Suppressor macrophage (primary cell): ENCODE measurements at regions not wholly inside any gene's neighbourhood (a gene's known extent, or its start where the extent isn't known, plus 50 kb on each side); places are given as distances from the start of the nearest gene placed in this dataset.
A peak's percentile ranks its signal among the peaks of the same experiment; 100 is the strongest.

Experiments
- DNase-seq, 4 experiments: peaks; one replicate each; pipeline ENCODE4 v3.0.0-alpha.2; 2020 to 2022

DNA sequence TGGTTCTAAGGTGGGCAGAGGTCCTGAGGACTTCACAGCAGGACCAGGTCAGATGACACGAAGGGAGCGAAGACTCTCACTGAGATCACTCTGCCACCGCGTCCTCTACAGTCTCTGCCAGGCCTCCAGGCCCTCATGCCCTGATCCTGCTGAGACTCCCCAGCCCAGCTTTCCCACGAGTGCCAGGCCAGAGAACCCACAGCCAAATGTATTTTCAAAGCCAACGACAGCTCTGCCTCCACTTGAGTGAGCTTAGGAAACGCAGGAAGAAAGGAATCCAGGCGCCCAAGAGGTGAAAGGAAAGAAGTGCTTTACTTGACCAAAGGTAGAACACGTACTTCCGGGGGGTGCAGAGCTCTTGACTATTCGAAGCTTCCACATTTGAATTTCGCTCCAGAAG is 275.0 kb downstream of the XXYLT1 start:
- no peak for DNase-seq

DNA sequence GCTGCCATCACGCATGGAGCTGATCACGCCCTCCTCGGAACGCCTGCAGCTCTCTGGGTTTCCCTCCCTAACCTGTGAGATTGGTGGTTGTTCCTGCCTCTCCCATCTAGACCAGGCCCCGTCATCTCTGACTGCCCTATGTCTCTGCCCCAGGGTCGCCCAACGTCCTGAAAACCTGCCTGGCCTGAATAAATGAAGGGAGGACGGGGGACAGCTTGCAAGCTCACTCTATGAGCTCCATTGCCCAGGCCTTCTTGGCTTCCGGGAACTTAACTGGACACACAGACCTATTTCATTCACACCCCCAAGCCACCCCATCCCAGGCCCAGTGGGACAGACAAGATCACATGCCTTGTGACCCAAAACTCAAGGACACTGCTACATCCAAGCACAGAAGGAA is 274.2 kb downstream of the XXYLT1 start:
- DNase-seq, result no peak

DNA sequence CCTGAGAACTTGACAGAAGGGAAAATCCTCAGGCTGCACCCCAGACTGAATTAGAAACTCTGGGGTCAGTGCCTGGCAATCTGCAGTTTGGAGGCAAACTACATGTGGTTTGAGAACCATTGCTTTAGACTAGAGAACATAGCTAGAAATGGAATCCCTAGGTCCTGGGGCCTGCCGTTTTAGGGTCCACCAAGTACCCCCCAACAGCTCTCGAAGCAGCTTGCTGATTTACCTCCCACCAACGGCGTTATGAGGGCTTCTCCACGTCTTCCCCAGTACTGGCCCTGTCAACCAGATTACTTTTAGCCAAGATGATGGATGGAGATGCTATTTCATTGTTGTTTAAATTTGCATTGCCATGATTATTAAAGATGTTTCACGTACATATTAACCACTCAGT is 272.5 kb downstream of the XXYLT1 start:
- DNase-seq, result no peak

DNA sequence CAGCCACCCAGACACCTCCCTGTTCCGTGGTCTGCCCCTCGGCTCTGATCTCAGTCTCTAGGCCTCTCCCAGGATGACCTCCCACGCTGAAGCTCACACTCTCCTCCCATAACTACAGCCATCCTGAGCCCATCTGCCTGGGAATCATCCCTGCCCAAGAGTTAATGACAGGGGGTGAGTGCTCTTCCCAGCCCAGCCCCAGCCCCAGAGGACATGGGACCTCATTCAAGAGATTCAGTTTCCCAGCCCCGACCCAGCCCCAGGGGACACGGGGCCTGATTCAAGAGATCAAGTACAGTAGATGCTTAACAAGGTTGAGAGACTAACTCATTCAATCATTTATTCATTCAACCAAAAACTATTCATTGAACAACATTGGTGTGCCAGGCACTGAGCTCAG is 272.0 kb downstream of the XXYLT1 start:
- no peak for DNase-seq

- DNase-seq, result no peak
Observed at GRCh38 chr3:194999491-194999890, 271.5 kb downstream of the XXYLT1 start.

- no peak for DNase-seq
Observed at GRCh38 chr3:195001261-195001660, 269.7 kb downstream of the XXYLT1 start.

- peak; percentile 21 to 57 (median 39) for DNase-seq
Observed at GRCh38 chr3:195001961-195002861, 268.7 kb downstream of the XXYLT1 start.

GRCh38 chr3:195003006-195003892 is 267.7 kb downstream of the XXYLT1 start:
- peak; percentile 73 to 90 (median 83) for DNase-seq

DNA sequence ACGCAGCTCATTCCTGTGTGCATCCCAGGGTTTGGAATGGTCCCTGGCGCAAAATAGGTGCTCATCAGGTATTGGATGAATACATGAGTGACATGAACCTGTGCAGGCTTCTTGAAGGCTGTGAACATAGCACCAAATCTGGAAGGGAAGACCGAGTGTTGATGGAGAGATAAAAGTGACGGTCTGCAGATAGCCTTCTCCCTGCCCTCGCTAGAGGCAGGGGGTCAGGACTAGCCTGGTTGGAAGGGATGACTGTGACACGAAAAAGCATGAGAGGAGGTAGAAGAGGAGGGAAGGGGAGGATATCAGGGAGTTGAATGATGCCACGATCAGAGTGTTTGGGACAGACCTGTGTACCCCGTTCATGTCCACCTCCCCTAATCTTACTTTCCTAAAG is 267.1 kb downstream of the XXYLT1 start:
- no peak for DNase-seq

DNA sequence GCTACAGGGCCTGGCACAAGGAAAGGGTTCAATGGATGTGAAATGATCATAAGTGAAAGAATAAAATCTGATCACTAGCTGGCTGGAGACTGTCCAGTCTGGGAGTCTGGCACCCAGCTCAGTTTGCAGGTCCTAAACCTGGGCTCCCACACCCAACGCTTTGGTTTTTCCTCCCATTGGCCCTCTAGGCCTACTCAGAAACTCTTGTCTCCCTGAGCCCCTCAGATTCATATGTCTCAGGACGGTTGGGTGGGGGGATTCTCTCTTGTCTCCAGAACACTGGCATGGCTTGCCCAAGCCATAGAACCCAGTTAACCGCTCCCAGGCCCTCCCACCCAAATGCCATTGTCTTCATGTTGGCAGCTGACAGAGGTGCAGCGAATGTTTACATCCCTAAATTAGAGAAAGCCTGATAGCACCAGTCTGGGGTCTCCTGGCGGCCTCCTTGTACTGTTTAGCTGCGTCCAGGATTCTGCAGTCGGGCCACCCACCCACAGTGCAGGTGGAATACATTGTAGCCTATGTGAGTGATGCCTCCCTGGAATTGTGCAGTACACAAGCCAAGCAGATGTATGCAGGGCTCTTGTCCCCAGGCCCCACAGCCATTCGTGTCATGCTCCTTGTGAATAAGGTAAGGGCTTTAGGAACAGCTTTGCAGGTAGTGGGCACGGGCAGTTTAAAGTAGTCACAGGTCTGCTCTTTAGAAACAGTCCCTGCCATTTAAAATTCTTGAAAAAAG is 266.3 kb downstream of the XXYLT1 start:
- DNase-seq, result no peak

DNA sequence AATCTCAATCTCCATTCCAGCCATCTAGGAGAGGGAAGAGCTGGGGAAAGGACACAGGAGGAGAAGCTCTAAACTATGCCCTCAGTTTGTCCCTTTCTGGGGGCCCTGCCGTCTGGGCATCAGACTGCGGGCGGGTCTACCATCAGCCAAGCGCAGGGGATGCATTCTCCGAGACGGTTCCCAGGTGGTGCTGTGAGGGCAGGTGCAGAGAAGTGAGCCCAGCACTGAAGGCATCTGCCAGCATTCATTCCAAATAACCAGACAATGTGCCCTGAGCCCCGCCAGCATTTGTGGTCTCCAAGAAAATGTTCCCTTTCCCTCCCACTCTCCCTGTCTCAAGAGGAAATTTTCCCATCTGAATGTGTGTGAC is 265.7 kb downstream of the XXYLT1 start:
- no peak for DNase-seq

DNA sequence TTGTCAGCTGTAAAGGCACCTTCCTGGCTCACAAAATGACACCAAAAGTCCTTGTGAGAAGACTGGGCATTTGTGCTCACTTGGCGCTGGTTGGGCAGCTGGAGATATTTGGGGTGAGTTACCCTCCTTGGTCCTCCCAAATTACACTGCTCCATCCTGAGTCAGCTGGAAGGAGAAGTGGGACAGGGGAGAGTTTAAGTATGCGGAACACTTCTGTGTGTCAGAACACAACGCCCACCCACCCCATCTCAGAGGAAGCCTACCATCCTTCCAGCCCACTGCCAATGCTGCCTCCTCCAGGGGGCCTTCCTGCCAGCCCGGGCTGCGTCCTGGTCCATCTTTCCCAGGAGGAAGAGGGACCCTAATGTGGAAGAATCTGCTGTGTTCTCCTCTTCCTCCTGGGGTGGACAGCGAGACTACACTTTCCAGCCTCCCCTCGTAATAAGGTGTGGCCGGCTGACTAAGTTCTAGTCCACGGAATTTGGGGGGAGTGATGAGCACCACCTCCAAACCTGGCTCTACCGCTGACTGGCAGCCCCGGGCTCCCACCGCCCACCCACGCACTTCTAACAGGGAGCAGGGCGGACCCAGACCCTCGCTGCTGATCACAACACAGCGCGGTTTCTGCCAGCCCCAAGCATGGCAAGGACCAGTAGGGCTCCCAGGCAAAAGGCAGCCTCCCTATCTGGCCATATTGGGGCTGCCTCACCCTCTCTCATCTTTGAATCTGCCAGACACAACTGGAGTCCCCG is 265.0 kb downstream of the XXYLT1 start:
- peak in 2 of 4 experiments; percentile 21 to 41 for DNase-seq

- DNase-seq, result no peak
Observed at GRCh38 chr3:195007151-195007550, 263.8 kb downstream of the XXYLT1 start.

DNA sequence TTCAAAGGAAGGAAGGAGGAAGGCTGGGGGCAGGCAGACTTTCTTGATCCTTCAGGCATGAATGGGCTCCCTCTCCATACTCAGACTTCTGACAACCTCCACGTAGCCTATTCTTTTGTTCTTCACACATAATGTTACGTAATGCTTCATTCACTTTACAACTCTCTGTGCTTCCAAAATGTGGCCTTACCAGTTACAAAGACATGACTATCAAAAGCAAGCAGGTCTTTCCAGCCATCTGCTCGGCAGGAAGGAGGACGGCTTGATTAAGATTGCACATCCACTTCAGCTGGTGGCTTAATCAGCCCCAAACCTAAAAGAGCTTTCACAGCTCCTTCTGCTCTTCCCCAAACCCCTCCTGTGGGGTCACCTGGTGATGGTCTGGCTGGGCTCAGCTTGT is 263.2 kb downstream of the XXYLT1 start:
- DNase-seq, result no peak

DNA sequence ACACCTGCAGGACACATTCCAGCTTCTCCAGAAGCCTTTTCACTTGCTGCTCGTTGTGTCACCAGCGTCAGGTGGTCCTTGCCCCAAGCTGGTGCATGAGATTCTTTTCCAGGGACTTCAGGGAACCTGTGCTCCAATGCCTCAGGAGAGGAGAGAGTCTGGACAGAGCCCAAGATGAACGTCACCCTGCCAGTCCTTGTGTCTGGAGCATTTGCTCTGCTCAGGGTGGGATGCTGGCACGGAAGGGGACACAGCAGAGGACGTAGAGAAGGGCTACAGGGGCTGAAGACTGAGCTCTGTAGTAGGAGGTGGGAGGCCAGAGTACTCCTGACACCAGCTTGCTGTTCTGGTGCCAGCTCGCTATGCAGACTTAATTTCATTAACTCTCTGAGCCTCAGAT is 262.1 kb downstream of the XXYLT1 start:
- DNase-seq, result no peak

- peak; percentile 24 to 54 (median 39) for DNase-seq
Observed at GRCh38 chr3:195009616-195010015, 261.3 kb downstream of the XXYLT1 start.

GRCh38 chr3:195010551-195011100 is 260.3 kb downstream of the XXYLT1 start:
- no peak for DNase-seq

DNA sequence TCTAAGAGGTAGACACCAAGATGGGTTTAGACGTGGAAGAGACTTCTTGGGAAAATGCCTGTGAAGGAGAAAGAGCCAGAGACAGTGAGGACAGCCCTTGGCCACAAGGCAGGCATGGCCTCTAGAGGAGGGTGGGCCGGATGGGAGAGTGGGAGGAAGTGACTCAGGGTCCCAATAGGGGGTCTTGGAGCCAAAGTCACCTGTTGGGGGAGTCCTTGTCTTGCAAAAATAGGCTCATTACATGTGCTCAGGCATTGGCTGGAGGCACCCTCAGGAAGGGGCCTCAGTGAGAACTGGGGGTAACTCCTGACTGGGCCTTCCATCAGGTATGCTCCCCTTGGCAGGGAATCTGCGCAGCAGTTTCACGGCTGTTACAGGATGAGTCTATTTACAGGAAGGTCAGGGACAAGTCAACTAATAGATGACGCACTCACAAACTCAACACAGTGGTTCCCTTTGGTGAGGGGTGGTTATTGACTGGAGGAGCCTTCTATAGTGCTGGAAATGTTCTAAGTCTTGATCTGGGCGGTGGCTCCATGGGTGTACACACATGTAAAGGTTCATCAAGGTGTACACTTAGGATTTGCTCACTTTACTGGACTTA is 259.6 kb downstream of the XXYLT1 start:
- DNase-seq, result no peak

GRCh38 chr3:195012100-195012499 is 258.9 kb downstream of the XXYLT1 start:
- DNase-seq, result no peak

GRCh38 chr3:195012571-195012970 is 258.4 kb downstream of the XXYLT1 start:
- DNase-seq, result no peak
